M059J (cell line): ENCODE measurements at regions not wholly inside any gene's neighbourhood (a gene's known extent, or its start where the extent isn't known, plus 50 kb on each side); places are given as distances from the start of the nearest gene placed in this dataset.
"Not testable (repeated sequence)": the region's sequence is repeated elsewhere in the genome, so short reads cannot be mapped to it uniquely, and the experiment has no call there.

Source experiments
- DNase-seq: peaks from one replicate; pipeline ENCODE4 v3.0.0-alpha.2; 2012; ENCODE audit warnings: low read depth

DNA sequence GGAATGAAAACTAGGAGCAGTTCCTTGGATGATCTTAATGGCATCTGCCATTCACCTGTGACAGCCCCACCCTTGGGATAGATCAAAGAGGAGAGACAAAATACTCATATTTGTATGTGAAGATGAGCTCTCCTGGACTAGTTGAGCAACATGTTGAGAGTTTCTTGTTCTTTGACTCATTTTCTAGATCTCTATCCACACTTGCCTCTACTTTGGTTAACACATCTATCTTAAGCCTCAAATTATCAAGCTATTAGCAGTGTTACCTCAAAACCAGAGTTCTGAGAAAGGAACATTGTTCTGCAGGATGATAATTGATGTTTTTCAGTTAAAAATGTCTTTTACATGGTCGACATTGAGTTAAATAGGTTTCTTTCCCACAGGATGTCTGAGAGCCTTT, 94.2 kb upstream of the TEX13D start:
- DNase-seq: no peak

DNA sequence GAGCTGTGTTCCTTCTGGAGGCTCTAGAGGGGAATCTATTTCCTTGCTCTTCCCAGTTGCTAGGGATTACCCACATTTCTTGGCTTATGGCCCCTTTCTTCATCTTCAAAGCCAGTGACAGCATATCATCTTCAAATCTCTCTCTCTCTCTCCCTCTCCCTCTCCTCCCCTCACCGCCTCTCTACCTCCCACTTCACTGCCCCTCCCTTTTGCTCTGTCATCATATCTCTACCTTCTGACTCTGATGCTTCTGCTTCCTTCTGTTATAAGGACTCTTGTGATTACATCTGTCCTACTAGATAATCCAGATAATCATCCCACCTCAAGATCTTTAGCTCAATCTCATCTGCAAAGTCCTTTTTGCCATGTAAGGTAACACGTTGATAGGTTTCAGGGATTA, 93.1 kb upstream of the TEX13D start:
- DNase-seq: no peak

DNA sequence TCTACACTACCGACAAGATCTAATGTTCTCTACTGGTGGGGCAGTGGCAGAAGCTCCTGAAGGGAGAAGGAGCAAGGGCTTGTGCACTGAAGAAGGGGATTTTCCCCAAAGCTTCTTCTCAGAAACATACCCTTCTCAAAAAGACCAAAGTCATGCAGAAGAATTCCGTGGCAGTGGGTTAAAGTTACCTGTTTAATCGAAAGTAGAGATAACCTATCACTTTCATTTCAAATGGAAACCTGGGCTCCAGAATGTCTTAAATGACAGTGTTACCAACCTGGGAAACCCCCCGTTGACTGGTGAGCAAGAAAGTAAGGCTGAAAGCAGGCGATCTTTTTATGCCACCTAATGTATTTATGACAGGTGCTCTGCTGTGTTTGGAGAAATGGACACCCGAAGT, 92.5 kb upstream of the TEX13D start:
- no peak for DNase-seq

DNA sequence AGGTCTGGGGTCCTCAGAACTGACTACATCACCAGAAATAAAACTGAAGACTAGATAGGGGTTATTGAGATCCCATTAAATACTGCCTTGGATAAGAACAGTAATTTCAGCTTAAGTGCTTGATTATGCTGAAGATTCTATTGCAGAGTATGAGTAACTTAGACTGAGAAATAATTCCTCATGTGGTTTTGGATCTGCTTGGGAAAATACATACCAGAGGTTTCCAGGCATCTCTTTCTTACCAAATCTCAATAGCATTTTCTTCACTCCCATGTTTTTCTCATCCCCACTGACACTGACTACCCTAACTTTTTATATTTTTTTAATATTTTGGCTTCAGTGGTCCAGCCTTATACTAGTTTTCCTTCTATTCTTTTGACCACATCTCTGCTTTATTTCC, 92.0 kb upstream of the TEX13D start:
- DNase-seq: no peak

DNA sequence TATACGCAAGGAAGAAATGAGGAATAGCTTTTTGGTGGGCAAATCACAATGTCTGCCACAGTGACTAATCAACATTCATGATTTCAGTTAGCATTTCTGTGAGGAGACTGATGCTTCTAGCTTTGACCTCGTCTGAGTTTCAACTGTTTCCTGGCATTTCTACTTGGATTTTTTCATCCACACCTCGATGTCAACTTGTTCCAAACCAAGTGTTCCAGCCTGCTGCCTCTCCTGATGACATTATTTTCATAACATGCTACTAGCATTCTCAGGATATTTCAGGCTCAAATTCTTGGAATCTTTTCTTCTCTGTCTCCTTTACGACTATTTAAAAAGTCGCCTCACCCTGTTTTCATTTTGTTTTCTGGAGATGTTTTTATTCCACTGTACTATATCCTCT, 90.3 kb upstream of the TEX13D start:
- DNase-seq: no peak

DNA sequence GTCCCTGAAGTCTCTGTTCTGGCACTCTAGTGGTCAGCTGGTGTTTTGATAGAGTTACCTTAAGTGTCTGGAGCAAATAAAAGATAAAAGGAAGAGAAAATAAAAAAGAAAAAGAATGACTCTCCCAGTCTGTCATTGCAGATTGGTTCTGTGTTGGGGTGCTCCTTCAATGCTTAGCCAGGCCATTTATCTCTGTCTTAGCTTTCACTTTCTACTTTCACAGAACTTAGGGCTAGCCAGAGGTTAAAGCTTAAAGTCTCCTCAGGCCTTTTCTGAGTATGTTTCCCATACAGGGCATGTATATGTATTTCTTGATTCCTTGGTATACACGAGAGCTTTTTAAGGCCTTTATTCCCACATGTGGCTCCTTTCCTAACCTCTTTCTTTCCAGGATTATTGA, 83.1 kb upstream of the TEX13D start:
- no peak for DNase-seq

DNA sequence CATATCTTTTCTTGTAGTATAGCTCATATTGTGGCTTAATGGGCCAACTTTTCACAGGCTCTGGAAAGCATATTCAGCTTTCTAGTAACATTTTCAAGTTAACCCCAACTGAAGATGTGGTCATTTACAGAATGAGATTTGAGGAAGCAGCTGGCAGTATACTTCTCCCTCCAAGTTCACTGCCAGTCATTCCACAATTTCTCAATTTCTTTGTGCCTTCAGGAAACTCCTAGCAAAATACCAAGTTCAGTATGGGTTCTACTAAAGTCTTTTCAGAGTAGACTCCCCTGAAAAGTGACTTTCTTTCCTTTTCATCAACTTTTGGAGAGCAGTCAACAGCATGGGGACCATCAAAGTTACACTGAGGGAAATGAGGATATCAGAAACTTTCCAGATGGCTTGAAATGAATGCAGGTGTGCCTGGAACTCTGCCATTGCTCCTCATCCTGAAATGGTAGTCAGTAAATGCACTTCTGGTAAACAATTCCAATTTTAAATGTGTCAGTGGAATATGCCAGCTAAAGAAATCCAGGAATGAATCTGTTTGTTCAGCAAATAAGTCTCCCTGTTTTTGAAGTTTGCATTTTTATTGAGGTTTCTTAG, 81.5 kb upstream of the TEX13D start:
- DNase-seq: no peak

DNA sequence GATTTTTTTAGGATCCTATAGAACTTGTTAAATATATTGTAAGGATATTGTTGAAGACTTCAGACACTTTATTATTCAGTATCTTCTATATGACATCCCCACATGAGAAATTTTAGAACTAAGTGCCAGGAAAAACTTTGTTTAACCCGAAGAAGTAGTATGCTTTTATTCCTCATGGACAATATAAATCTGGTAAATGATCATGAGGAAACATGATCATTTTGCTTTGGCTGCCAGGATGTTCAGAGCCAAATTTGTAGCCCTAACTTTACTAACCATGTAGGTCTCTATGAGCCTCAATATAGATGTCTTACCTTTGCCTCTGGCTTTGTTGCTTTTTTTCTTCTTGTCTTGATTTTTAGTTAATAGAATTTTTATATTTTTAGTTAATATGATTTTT, 77.8 kb upstream of the TEX13D start:
- DNase-seq: no peak

DNA sequence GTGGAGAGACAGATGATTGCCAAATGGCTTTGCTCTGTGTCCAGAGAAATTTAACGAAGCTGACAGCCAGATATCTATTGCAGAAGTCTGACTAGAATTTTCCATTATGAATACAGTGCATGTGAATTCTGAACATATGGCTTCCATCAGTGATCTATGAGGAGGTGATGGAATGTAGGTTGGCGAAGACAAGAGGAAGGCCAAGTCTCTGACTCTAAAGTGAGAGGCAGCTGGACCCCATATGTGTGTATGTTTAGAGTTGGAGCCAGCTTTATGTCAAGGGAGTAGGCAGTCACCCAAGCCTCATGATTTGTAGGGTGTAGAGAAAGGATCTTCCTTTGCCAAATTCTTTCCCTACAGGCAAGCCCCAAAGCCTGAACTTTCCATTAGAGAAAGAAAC, 76.2 kb upstream of the TEX13D start:
- no peak for DNase-seq

DNA sequence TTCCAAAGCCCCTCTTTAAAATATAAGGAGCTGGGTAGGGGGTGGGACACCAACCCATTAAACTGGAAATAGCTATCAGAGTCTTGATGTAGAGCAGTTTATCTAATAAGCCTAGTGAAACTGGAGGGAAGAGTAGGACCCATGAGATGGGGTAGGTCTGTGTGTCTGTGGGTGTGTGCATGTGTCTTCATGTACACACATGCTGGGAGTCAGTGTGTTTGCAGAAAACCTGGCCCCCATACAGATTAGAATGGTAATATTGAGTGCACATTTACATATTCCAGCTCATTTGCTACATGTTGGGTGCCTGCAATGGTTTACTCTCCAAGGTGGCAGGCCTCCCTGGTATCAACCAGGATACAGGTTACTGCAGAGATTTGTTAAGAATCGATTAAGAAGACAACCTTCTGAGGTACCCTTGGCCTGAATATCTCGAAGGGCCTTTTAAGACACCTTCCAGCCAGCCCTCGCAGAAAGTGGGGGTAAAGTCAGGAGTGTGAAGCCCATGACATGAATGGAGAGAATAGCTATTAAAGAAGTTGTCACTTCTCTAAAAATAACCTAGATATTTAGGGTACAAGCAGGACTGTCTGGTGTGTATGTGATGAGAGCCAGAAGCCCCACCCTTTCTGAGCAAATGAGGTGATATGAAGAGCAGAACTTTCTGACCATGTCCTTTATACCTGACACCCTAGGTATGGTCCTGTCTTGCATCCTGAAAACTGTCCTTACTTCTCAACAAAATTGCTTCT, 75.7 kb upstream of the TEX13D start:
- DNase-seq: no peak

DNA sequence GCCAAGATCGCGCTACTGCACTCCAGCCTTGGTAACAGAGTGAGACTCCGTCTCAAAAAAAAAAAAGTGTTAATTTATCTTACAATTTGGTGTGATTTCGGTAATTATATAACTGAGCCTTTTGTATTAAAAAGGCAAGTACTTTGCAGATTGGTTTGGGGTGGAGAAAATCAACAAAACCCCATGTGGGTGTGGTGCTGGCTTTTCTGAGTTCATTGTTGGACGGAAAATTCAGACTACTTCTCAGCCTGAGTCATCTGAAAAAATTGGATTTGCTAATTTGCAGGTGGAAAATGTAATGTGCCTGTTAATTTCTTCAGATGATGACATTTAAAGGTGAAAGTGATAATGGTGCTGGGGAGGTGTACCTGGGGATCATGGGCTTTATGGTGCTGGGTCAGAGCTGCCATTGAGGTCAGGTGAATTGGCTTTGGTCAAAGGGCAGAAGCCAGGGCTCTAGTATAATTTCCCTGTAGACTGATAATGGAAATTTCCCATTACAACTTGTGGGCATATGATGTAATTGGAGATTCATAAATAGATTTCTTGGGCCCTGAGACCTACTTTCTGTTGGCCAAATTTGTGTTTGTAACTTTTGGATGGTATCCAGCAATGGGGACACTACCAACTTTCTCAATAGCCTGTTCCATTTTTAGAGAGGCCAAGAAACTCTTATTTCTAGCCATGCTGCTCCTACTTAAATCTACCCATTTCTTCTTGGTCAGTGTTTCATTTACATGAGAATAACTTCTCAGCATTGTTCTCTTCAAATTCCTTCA, 74.3 kb upstream of the TEX13D start:
- DNase-seq: no peak

DNA sequence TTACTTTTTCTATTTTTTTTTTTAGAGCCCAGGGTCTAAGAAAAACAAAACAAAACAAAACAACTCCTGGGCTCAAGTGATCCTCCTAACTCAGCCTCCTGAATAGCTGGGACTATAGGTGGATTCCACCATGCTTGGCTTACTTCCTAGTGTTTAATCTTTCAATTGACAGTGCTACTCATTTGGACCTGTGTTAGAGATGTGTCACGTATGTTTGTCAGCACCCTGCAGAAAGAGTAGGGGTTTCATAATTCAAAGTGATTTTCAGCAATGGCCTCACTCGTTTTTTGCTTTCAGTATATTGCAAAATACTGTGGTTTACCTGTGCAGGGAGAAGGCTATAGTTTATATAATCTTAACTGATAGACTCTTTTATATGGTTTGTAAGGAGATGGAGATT, 71.6 kb upstream of the TEX13D start:
- no peak for DNase-seq

DNA sequence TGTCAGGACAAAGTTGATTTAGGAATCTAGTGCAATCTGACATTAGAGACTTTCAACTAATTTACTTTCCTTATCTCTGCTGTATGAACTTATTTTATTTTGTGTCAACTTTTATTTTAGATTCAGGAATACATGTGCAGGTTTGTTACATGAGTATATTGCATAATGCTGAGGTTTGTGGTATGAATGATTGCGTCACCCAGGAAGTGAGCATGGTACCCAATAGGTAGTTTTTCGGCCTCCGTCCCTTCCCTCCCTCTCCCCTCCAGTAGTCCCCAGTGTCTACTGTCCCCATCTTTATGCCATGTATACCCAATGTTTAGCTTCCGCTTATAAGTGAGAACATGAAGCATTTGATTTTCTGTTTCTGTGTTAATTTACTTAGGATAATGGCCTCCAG, 68.7 kb upstream of the TEX13D start:
- DNase-seq: peak; percentile 2

DNA sequence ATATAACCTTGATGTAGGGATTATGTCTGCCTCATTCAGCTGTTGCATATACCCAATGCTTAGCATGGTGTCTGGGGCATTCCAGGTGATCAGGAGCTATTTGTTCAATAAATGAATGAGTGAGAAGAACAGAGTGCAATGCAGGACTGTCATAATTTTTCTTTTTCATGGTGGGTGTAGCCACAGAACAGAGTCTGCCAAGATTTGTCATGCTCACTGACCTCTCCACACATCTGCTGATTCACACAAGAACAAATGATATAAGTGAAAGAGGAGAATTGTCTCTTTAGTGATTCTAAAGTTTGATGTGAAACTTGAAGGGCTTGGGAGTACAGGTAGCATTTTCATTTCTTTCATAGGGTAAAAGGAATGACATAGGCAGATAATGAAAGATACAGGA, 64.4 kb upstream of the TEX13D start:
- DNase-seq: no peak

DNA sequence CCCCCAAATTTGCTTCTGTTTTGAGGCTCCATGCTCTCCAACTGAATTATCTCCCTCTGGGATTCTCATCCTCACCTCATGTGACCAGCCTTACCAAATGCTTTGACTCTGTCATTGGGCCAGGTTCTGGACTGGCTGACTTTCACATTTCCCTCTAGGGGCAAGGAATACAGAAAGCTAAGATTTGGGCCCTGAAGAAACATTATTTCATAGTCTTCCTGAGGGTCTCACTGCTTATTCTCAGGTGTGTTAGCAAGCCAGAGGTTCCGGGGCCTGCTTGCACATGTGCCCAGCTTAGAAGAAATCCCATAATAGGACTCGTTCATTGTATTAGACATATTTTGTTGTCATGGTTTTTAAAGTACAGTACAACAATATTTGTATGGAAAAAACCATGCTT, 62.6 kb upstream of the TEX13D start:
- DNase-seq: no peak

DNA sequence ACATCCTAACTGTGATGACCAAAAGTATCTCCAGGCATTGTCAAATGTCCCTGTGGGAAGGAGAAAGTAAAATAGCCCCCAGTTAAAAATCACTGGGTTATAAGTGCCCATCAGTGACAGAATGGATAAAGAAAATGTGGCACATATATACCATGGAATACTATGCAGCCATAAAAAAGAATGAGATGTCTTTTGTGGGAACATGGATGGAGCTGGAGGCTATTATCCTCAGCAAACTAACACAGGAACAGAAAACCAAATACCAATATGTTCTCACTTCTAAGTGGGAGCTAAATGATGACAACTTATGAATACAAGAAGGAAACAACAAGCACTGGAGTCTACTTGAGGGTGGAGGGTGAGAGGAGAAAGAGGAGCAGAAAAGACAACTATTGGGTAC, 60.9 kb upstream of the TEX13D start:
- not testable (repeated sequence) for DNase-seq

DNA sequence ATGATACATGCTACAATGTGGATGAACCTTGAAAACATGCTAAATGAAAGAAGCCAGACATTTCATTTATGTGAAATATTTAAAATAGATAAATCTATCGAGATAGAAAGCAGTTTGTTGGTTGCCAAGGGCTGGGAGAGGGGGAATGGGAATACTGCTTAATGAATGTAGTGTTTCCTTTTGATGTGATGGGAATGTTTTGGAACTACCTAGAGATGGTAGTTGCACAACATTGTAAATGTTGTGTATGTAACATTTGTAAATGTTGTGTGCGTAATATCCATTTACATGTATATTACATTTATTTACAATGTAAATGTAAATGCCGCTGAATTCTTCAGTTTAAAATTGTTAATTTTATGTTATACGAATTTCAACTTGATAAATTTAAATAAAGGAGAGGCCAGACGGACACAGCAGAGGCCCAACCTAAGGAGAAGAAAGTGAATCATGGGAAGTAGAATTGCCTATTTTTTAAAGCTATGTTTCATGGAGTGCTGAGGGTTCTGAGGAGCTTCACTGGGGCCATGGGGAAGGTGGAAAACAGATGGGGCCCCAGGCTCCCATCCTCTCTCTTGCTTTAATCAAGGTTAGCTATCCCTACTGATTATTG, 60.0 kb upstream of the TEX13D start:
- no peak for DNase-seq

DNA sequence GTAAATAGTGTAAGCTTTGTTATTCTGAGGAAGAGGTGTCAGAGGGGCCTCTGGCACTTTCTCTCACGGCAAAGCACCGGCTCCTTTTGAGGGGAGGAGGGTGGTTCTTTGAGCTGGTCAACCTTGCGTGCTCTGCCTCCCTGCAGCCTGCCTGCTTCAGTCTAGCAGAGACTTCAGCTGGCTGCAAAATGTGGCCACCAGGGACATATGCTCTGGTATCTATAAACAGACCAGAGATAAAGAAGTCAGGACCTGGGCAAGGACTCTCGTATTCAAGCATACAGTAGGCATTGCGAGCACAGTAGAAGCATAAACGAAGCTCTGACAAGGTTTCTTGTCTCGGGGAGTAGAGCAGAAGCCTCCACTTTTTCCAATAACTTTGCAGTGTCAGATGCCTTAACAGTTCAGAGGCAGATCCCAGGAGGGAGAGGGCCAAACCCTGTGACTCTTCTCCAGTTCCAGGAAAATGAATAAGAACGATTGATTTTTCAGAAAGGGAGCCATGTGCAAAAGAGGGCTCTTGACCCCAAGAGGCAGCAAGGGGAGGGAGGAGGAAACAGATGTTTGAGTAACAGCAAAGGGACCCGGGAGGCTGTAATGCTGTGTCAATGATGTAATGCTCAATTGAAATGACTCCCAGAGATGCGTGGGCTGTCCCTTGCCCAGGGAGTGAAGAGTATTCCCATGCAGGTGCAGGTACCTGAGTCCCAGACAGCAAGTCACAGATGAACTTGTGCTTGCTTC, 57.9 kb upstream of the TEX13D start:
- DNase-seq: no peak

DNA sequence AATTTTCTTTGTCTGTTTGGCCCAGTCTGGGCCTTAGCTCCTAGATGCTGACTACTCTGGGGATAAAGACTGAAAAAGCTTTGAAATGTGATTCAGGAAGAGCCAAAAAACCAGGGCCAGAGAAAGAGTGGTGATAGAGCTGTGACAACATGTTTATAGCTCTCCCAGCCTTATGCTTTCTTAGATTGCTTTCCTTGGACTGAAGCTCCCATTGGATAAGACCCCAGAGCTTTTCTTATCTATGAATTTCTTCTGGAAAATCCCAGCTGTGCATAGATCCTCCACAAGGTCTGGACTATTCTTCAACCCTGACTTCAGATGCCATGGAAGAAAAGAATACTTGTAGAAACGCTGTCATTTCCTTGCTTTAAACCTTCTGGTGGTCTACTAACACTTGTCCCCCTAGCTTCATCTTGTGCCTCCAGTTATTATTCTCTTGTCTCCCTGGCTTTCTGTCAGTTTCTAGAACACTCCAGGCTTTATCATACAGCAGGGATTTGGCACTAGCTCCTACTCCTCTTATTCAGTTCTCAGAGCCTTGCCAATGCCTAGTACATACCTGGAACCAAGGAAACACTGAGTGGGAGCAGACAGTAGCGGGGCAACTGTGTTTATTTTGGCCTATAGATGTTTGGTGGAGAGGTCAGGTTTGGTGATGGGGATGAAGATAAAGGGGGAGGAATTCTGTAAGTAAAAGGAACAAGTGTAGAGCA, 57.1 kb upstream of the TEX13D start:
- DNase-seq: no peak

DNA sequence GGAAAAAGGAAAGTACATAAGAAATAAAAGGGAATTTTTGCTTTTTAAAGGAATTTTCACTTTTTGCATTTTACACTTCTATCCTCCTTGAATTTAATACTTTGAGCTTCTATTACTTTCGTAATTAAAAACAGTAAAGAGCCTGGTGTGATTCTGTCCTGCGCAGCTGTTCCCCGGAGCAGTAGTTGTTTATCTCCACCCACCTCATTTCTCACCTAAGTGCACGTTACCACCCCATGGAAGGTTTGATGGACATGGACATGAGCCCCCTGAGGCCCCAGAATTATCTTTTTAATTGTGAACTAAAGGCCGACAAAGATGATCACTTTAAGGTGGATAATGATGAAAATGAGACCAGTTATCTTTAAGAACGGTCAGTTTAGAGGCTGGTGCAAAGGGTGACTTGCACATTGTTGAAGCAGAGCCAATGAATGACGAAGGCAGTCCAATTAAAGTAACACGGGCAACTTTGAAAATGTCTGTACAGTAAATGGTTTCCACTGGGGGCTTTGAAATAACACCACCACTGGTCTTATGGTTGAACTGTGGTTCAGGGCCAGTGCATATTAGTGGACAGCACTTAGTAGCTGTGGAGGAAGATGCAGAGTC, 52.1 kb upstream of the TEX13D start:
- peak; percentile 27 for DNase-seq

DNA sequence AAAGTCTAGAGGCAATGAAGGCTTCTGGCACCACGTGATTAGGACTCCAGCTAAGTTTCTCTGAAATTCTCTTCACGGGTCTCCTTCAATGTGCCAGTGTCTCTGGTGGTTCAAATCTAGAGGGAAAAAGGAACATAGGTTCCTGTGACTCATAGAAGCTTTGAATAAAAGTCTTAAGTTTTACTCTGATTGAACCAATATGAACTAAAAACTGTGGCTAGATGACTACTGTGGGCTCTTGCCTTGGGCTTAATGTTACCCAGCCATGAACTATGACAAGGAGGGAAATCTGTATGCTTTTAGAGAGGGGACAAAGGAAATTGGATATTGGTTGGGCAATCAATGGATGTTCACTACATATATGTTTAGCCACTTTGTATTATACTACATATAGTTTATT, 49.9 kb upstream of the TEX13D start:
- no peak for DNase-seq
